GM23338 (cell line): ENCODE measurements at regions not wholly inside any gene's neighbourhood (a gene's known extent, or its start where the extent isn't known, plus 50 kb on each side); places are given as distances from the start of the nearest gene placed in this dataset.
"Not testable (repeated sequence)": the region's sequence is repeated elsewhere in the genome, so short reads cannot be mapped to it uniquely, and the experiment has no call there.

Experiments used
- ATAC-seq: fragments of 200-7000 bp; cut with Tn5 transposase; 3 replicates; pipeline ENCODE4 v1.9.1; 2020
- DNase-seq: peaks from one replicate; pipeline ENCODE4 v3.0.0-alpha.2; 2015; ENCODE audit warnings: low spot score
- H2AFZ ChIP-seq: fragments of 200-600 bp; sonication (generic); 2 replicates; pipeline ENCODE4 v1.8.0; 2016; ENCODE audit warnings: antibody characterized with exemption, mild to moderate bottlenecking, moderate library complexity
- H3F3A ChIP-seq: fragments of 200-600 bp; sonication (generic); replicated peaks from 2 replicates; pipeline ENCODE4 v1.8.0; 2017; ENCODE audit warnings: antibody characterized with exemption, mixed run types, low read depth
- H3K27ac ChIP-seq: fragments of 200-600 bp; sonication (generic); 2 replicates; pipeline ENCODE4 v1.6.1; 2016; ENCODE audit warnings: low read depth
- H3K27me3 ChIP-seq: fragments of 200-600 bp; sonication (generic); 2 replicates; pipeline ENCODE4 v1.8.0; 2016; ENCODE audit warnings: mild to moderate bottlenecking, mixed run types, moderate library complexity; ENCODE audit not compliant: insufficient read depth
- H3K36me3 ChIP-seq: fragments of 200-600 bp; sonication (generic); 2 replicates; pipeline ENCODE4 v1.8.0; 2016; ENCODE audit warnings: mild to moderate bottlenecking; ENCODE audit not compliant: insufficient read depth
- H3K4me1 ChIP-seq: fragments of 200-600 bp; sonication (generic); 2 replicates; pipeline ENCODE4 v1.8.0; 2016; ENCODE audit warnings: mild to moderate bottlenecking, moderate library complexity; ENCODE audit not compliant: insufficient read depth
- H3K4me2 ChIP-seq: fragments of 200-600 bp; sonication (generic); 2 replicates; pipeline ENCODE4 v1.7.1; 2017; ENCODE audit warnings: mixed run types
- H3K4me3 ChIP-seq: fragments of 200-600 bp; sonication (generic); 2 replicates; pipeline ENCODE4 v1.6.1; 2016; ENCODE audit warnings: mixed run types
- H3K79me2 ChIP-seq: fragments of 200-600 bp; sonication (generic); replicated peaks from 2 replicates; pipeline ENCODE4 v1.8.0; 2017; ENCODE audit warnings: mild to moderate bottlenecking; ENCODE audit not compliant: insufficient read depth
- H3K9me2 ChIP-seq: fragments of 200-600 bp; sonication (generic); 2 replicates; pipeline ENCODE4 v1.8.0; 2017; ENCODE audit not compliant: insufficient read depth
- H4K20me1 ChIP-seq: fragments of 200-600 bp; sonication (generic); replicated peaks from 2 replicates; pipeline ENCODE4 v1.8.0; 2017; ENCODE audit warnings: mild to moderate bottlenecking; ENCODE audit not compliant: insufficient read depth
- H3K27ac Mint-ChIP-seq: 2 replicates; pipeline ENCODE4 v1.8.0; 2020; ENCODE audit warnings: inconsistent platforms, mild to moderate bottlenecking, moderate library complexity, mixed read lengths
- H3K27me3 Mint-ChIP-seq: 3 replicates; pipeline ENCODE4 v1.8.0; 2022; ENCODE audit warnings: low read depth, mild to moderate bottlenecking, moderate library complexity, mixed read lengths, inconsistent platforms; ENCODE audit not compliant: insufficient read depth, poor library complexity
- H3K36me3 Mint-ChIP-seq: 3 replicates; pipeline ENCODE4 v1.8.0; 2021; ENCODE audit warnings: low read depth, mild to moderate bottlenecking, inconsistent platforms, moderate library complexity, mixed read lengths
- H3K4me1 Mint-ChIP-seq: 3 replicates; pipeline ENCODE4 v1.8.0; 2020; ENCODE audit warnings: mild to moderate bottlenecking, inconsistent platforms, mixed read lengths
- H3K4me3 Mint-ChIP-seq: 3 replicates; pipeline ENCODE4 v1.8.0; 2021; ENCODE audit warnings: moderate library complexity, mild to moderate bottlenecking, inconsistent platforms, mixed read lengths
- H3K9me3 Mint-ChIP-seq: 3 replicates; pipeline ENCODE4 v1.8.0; 2020; ENCODE audit warnings: moderate library complexity, mild to moderate bottlenecking, inconsistent platforms, mixed read lengths
- CREB1 ChIP-seq: fragments of 250-450 bp; sonication (Bioruptor Pico); IDR thresholded peaks from 2 replicates; pipeline ENCODE4 v1.5.0; 2020; ENCODE audit warnings: low read depth, mild to moderate bottlenecking, moderate library complexity
- CTCF ChIP-seq, 2 experiments: fragments of 200-600 bp in 1 of 2; sonication (generic) in 1 of 2; conservative IDR thresholded peaks; 2 replicates each; pipeline versions ENCODE4 v1.5.1 to v1.6.1; 2016 to 2017; ENCODE audit warnings: antibody characterized with exemption in 2 of 2, low read depth in 2 of 2, mild to moderate bottlenecking in 2 of 2, moderate library complexity in 1 of 2
- ETS1 ChIP-seq: IDR thresholded peaks from 2 replicates; pipeline ENCODE4 v1.6.1; 2016; ENCODE audit warnings: antibody characterized with exemption
- EZH2 ChIP-seq: fragments of 200-600 bp; sonication (generic); IDR thresholded peaks from one replicate; pipeline ENCODE4 v1.8.0; 2017; ENCODE audit warnings: antibody characterized with exemption, mild to moderate bottlenecking, low read depth; ENCODE audit not compliant: unreplicated experiment
- JUNB ChIP-seq: IDR thresholded peaks from one replicate; pipeline ENCODE4 v1.6.1; 2016; ENCODE audit warnings: antibody characterized with exemption; ENCODE audit not compliant: unreplicated experiment
- NANOG ChIP-seq: IDR thresholded peaks from 2 replicates; pipeline ENCODE4 v1.6.1; 2016; ENCODE audit warnings: antibody characterized with exemption, borderline replicate concordance
- POLR2AphosphoS5 ChIP-seq: IDR thresholded peaks from 2 replicates; pipeline ENCODE4 v1.6.1; 2016; ENCODE audit warnings: antibody characterized with exemption, low read depth
- REST ChIP-seq: IDR thresholded peaks from one replicate; pipeline ENCODE4 v1.6.1; 2018; ENCODE audit warnings: antibody characterized with exemption; ENCODE audit not compliant: unreplicated experiment
- STAT1 ChIP-seq: IDR thresholded peaks from one replicate; pipeline ENCODE4 v1.6.1; 2016; ENCODE audit warnings: antibody characterized with exemption; ENCODE audit not compliant: unreplicated experiment
- ZNF331 ChIP-seq: fragments of 250-450 bp; sonication (Bioruptor Pico); IDR thresholded peaks from 2 replicates; pipeline ENCODE4 v1.5.0; 2020; ENCODE audit warnings: low read depth, mild to moderate bottlenecking, moderate library complexity

GRCh38 chr1:67906015-67906414 lies 72.7 kb upstream of the GNG12 start:
- H3K27ac Mint-ChIP-seq: not testable (repeated sequence)

GRCh38 chr1:67902546-67903223 lies 69.4 kb upstream of the GNG12 start:
- not testable (repeated sequence) for H3K9me3 Mint-ChIP-seq, H3K27me3 Mint-ChIP-seq, H3K4me3 ChIP-seq, H3K27me3 ChIP-seq, H2AFZ ChIP-seq, DNase-seq, H4K20me1 ChIP-seq, H3K4me2 ChIP-seq, H3K79me2 ChIP-seq, H3K36me3 ChIP-seq, H3F3A ChIP-seq, H3K4me1 ChIP-seq, H3K9me2 ChIP-seq, H3K4me1 Mint-ChIP-seq, ATAC-seq, H3K27ac Mint-ChIP-seq, H3K4me3 Mint-ChIP-seq, H3K36me3 Mint-ChIP-seq, H3K27ac ChIP-seq

More at GRCh38 chr1:67906015-67906414, 72.7 kb upstream of the GNG12 start:
- not testable (repeated sequence) for H3K9me3 Mint-ChIP-seq, H3K27me3 ChIP-seq, H3K4me1 ChIP-seq, H3K36me3 Mint-ChIP-seq, DNase-seq, H3K79me2 ChIP-seq, H2AFZ ChIP-seq, H3K27ac ChIP-seq, H4K20me1 ChIP-seq, H3K4me3 ChIP-seq, ATAC-seq, H3K9me2 ChIP-seq, H3K27me3 Mint-ChIP-seq, H3K4me2 ChIP-seq, H3F3A ChIP-seq, H3K36me3 ChIP-seq, H3K4me3 Mint-ChIP-seq
- H3K4me1 Mint-ChIP-seq: peaks cover 10% of the 10 kb centered on the region

- ATAC-seq: no peak
- no peak overlapping the region for H3K27ac ChIP-seq
- H4K20me1 ChIP-seq: no peaks in the 10 kb centered on the region
- no peaks in the 10 kb centered on the region for H3K4me1 ChIP-seq
- H3K27ac Mint-ChIP-seq: no peak overlapping the region
- no peaks in the 10 kb centered on the region for H3K27me3 ChIP-seq
- peak; percentile 19 for DNase-seq
- H3K36me3 ChIP-seq: no peaks in the 10 kb centered on the region
- H3K9me2 ChIP-seq: 0 out of 2 replicates have a peak, but pooled peaks cover 2% of the 10 kb centered on the region
- H3K79me2 ChIP-seq: no peaks in the 10 kb centered on the region
- no peak overlapping the region for H2AFZ ChIP-seq
- no peak overlapping the region for H3K4me3 Mint-ChIP-seq
- peaks cover 6% of the 10 kb centered on the region; the same call in 1 of the 3 replicates for H3K9me3 Mint-ChIP-seq
- no peaks in the 10 kb centered on the region for H3K27me3 Mint-ChIP-seq
- no peaks in the 10 kb centered on the region for H3K36me3 Mint-ChIP-seq
- no peaks in the 10 kb centered on the region for H3F3A ChIP-seq
- H3K4me2 ChIP-seq: no peak overlapping the region
- H3K4me1 Mint-ChIP-seq: peaks cover 15% of the 10 kb centered on the region
- no peak overlapping the region for H3K4me3 ChIP-seq
- TF ChIP-seq CTCF (conservative IDR thresholded peaks at IDR 0.05; ENCODE audit: low read depth in 2 of 2) (no peak), POLR2AphosphoS5 (no peak), EZH2 (no peak), STAT1 (no peak), JUNB (no peak), ZNF331 (CRISPR knock-in tag) (no peak), ETS1 (no peak), NANOG (no peak), CREB1 (CRISPR knock-in tag) (no peak), REST (no peak)
These were observed 64.9 kb upstream of the GNG12 start for GRCh38 chr1:67898033-67898726.
